ENCODE measurements at regions not wholly inside any gene's neighbourhood (a gene's known extent, or its start where the extent isn't known, plus 50 kb on each side); places are given as distances from the start of the nearest gene placed in this dataset.

- H2AK9ac ChIP-seq (replicated peaks; ENCODE audit: low read depth, low read length, poor library complexity) = no peak overlapping the region
- no peaks in the 10 kb centered on the region for H3K79me1 ChIP-seq (ENCODE audit: low read depth in 1 of 2, low read length in 2 of 2)
- H3K4me3 ChIP-seq (ENCODE audit: insufficient read depth, low read depth, low read length) = no peak overlapping the region
- no peak overlapping the region for H2BK120ac ChIP-seq (ENCODE audit: low read depth, low read length)
- 0 out of 2 replicates have a peak, but pooled peaks cover 2% of the 10 kb centered on the region for H3K4me1 ChIP-seq (ENCODE audit: control insufficient read depth, insufficient read depth, low read length)
- H3K36me3 ChIP-seq (ENCODE audit: control insufficient read depth, insufficient read depth, low read length) = no peaks in the 10 kb centered on the region
- H3K9me1 ChIP-seq (ENCODE audit: insufficient read depth, low read length) = no peaks in the 10 kb centered on the region
- H4K5ac ChIP-seq (ENCODE audit: low read depth, low read length) = no peak overlapping the region
- H3K4ac ChIP-seq (ENCODE audit: low read depth, low read length) = no peak overlapping the region
- no peak overlapping the region for H2BK15ac ChIP-seq (ENCODE audit: low read depth, low read length)
- TF ChIP-seq CEBPB (IDR thresholded peaks at IDR 0.05; ENCODE audit: low read depth, low read length) (no peak), ELK1 (IDR thresholded peaks at IDR 0.05; ENCODE audit: borderline replicate concordance, low read depth, low read length) (no peak), MAZ (IDR thresholded peaks at IDR 0.05; ENCODE audit: borderline replicate concordance, low read depth, low read length) (no peak), NFE2L2 (IDR thresholded peaks at IDR 0.05; ENCODE audit: low read depth, low read length) (no peak), BHLHE40 (IDR thresholded peaks at IDR 0.05; ENCODE audit: low read depth, low read length) (no peak), SMC3 (IDR thresholded peaks at IDR 0.05; ENCODE audit: low read depth, low read length) (no peak), RAD21 (IDR thresholded peaks at IDR 0.05; ENCODE audit: low read length) (no peak), MXI1 (IDR thresholded peaks at IDR 0.05; ENCODE audit: borderline replicate concordance, low read depth, low read length) (no peak), RFX5 (IDR thresholded peaks at IDR 0.05; ENCODE audit: low read depth, low read length) (no peak), MAFK (IDR thresholded peaks at IDR 0.05; ENCODE audit: low read depth, low read length) (no peak)
- TF ChIP-seq, protein P1, sequence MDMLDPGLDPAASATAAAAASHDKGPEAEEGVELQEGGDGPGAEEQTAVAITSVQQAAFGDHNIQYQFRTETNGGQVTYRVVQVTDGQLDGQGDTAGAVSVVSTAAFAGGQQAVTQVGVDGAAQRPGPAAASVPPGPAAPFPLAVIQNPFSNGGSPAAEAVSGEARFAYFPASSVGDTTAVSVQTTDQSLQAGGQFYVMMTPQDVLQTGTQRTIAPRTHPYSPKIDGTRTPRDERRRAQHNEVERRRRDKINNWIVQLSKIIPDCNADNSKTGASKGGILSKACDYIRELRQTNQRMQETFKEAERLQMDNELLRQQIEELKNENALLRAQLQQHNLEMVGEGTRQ (IDR thresholded peaks at IDR 0.05; ENCODE audit: low read depth, low read length) = no peak
- H3K4me2 ChIP-seq (ENCODE audit: low read depth, low read length) = no peak overlapping the region
- ATAC-seq (ENCODE audit: low read depth) = no peak
- no peaks in the 10 kb centered on the region for H3K9me3 ChIP-seq (ENCODE audit: control insufficient read depth, insufficient read depth, low read length)
- no peak overlapping the region for H2BK5ac ChIP-seq (ENCODE audit: low read depth, low read length, poor library complexity, severe bottlenecking)
- H3K27ac ChIP-seq (ENCODE audit: insufficient read depth, low read length) = no peak overlapping the region
- ChIA-PET POLR2A (ENCODE audit: unreplicated experiment) (no interaction called here), CTCF (no interaction called here)
- H2AFZ ChIP-seq (replicated peaks; ENCODE audit: low read length, poor library complexity) = no peak overlapping the region
- in situ Hi-C loops (cut with MboI; ENCODE audit: low sequenced_read_pairs) = loop anchor here (10.0 kb wide), 1 partner anchor 123 kb away; no protein-coding TSS in a partner anchor
- no peaks in the 10 kb centered on the region for H4K20me1 ChIP-seq (ENCODE audit: insufficient read depth, low read length)
- no peak overlapping the region for H2BK20ac ChIP-seq (ENCODE audit: low read depth, low read length)
- dilution Hi-C loops (cut with HindIII; ENCODE audit: low sequenced_read_pairs, unreplicated experiment) = no loop called here
- no peak overlapping the region for H2AK5ac ChIP-seq (ENCODE audit: low read depth, low read length)
- H3K23ac ChIP-seq (ENCODE audit: low read depth, low read length) = no peak overlapping the region
- no peak overlapping the region for H3K9ac ChIP-seq (ENCODE audit: low read depth, low read length)
- BruUV-seq (replicated peaks) = no TSS peak
- H3K18ac ChIP-seq (ENCODE audit: low read depth, low read length) = no peak overlapping the region
- no peaks in the 10 kb centered on the region; the same call in 1 of the 2 replicates for H3K27me3 ChIP-seq (ENCODE audit: control insufficient read depth, insufficient read depth, low read length)
- no peak overlapping the region for H4K8ac ChIP-seq (ENCODE audit: low read depth in 2 of 2, low read length in 2 of 2)
- WGBS, 2 experiments (ENCODE audit: extremely low coverage in 2 of 2, insufficient read length in 1 of 2) = 100% methylated on average over 5 of the region's 7 CpGs; no CpG with 5 or more reads in 1 of the 2 experiments
- no peak overlapping the region for H4K91ac ChIP-seq (ENCODE audit: insufficient read depth, low read depth, low read length)
- no peak overlapping the region for H3K14ac ChIP-seq (replicated peaks; ENCODE audit: low read depth, low read length)
- intact Hi-C loops (cut with micrococcal nuclease) = no loop called here
- no peak overlapping the region for H3K56ac ChIP-seq (ENCODE audit: extremely low read depth, insufficient read depth, low read length)
- DNase-seq = no peak
Observed at GRCh38 chr7:82602066-82602465, 158.5 kb upstream of the CACNA2D1 start.
